K562 (cell line): ENCODE measurements at regions not wholly inside any gene's neighbourhood (a gene's known extent, or its start where the extent isn't known, plus 50 kb on each side); places are given as distances from the start of the nearest gene placed in this dataset.

Experiments
- ATAC-seq: fragments of 200-7000 bp; cut with Tn5 transposase; 3 replicates; pipeline ENCODE4 v1.9.1; 2020; ENCODE audit warnings: moderate library complexity
- BruUV-seq: library from RNA; stranded (reverse); fragments of 400-500 nt; replicated peaks from 2 replicates; lab custom pipeline; 2021; lab: Mats Ljungman, UMichigan
- CTCF ChIA-PET: fragments of 300-600 bp; formaldehyde crosslinking; extraction: SDS; loops from one replicate; lab custom pipeline; 2021; ENCODE audit warnings: low intra/inter-chr PET ratio; lab: Yijun Ruan, JAX
- POLR2A ChIA-PET: fragments of 300-600, 350-650 bp; sonication (Branson Sonifier 250); formaldehyde crosslinking; extraction: SDS; loops from one replicate; lab custom pipeline; 2021; ENCODE audit warnings: antibody characterized with exemption, inconsistent platforms; lab: Yijun Ruan, JAX
- DNase-seq, 4 experiments: peaks; one replicate each; pipeline versions ENCODE4 v3.0.0 to v3.0.0-alpha.2; 2011 to 2018; ENCODE audit warnings: low spot score in 3 of 4, mixed read lengths in 3 of 4; ENCODE audit errors: extremely low read depth in 1 of 4
- FAIRE-seq: peaks from 2 replicates; lab custom pipeline; 2011; peaks lifted over from hg19 to GRCh38; lab: Jason Lieb, UNC
- H2AFZ ChIP-seq: 2 replicates; pipeline ENCODE4 v1.6.0; 2011; ENCODE audit warnings: low read depth, low read length, control low read depth, inconsistent platforms
- H3K27ac ChIP-seq: fragments of 200-600 bp; 3 replicates; pipeline ENCODE4 v1.8.0; 2011; ENCODE audit warnings: low read depth, mild to moderate bottlenecking, control low read depth, inconsistent platforms, low read length, moderate library complexity, mixed read lengths; ENCODE audit errors: extremely low read depth
- H3K27me3 ChIP-seq, 2 experiments: fragments of 300-600 bp in 1 of 2; 2 replicates in 1 of 2; 3 replicates in 1 of 2; pipeline versions ENCODE4 v1.6.0 to v1.8.0; 2011; ENCODE audit warnings: inconsistent platforms in 2 of 2, low read length in 2 of 2, mild to moderate bottlenecking in 1 of 2, mixed read lengths in 1 of 2, moderate library complexity in 1 of 2; ENCODE audit not compliant: control insufficient read depth in 2 of 2, insufficient read depth in 2 of 2
- H3K36me3 ChIP-seq: fragments of 300-600 bp; 3 replicates; pipeline ENCODE4 v1.8.0; 2011; ENCODE audit warnings: mild to moderate bottlenecking, low read length, inconsistent platforms; ENCODE audit not compliant: control insufficient read depth, insufficient read depth
- H3K4me1 ChIP-seq, 2 experiments: fragments of 200-600 bp in 1 of 2; replicated peaks in 1 of 2; 2 replicates in 1 of 2; 3 replicates in 1 of 2; pipeline versions ENCODE4 v1.5.1 to v1.8.0; 2011; ENCODE audit warnings: inconsistent platforms in 2 of 2, low read length in 2 of 2, mild to moderate bottlenecking in 1 of 2, mixed read lengths in 1 of 2, moderate library complexity in 1 of 2; ENCODE audit not compliant: control insufficient read depth in 2 of 2, insufficient read depth in 2 of 2
- H3K4me2 ChIP-seq: 2 replicates; pipeline ENCODE4 v1.6.1; 2011; ENCODE audit warnings: low read length, control low read depth, inconsistent platforms, mixed read lengths; ENCODE audit not compliant: insufficient read depth
- H3K4me3 ChIP-seq: fragments of 200-600 bp; sonication (generic), shearing (Covaris generic); 2 replicates; pipeline ENCODE4 v1.5.1; 2016; ENCODE audit warnings: control low read depth, inconsistent platforms
- H3K79me2 ChIP-seq: fragments of 200-600 bp; 3 replicates; pipeline ENCODE4 v1.8.0; 2011; ENCODE audit warnings: low read length, inconsistent platforms; ENCODE audit not compliant: control insufficient read depth, insufficient read depth
- H3K9ac ChIP-seq, 2 experiments: 2 replicates each; pipeline versions ENCODE4 v1.6.0 to v1.6.1; 2011; ENCODE audit warnings: low read depth in 2 of 2, low read length in 2 of 2, control low read depth in 1 of 2, inconsistent platforms in 1 of 2, mild to moderate bottlenecking in 1 of 2, mixed read lengths in 1 of 2; ENCODE audit not compliant: insufficient read depth in 1 of 2
- H3K9me1 ChIP-seq: one replicate; pipeline ENCODE4 v1.6.0; 2011; ENCODE audit warnings: inconsistent platforms, mild to moderate bottlenecking, low read length, moderate library complexity; ENCODE audit not compliant: control insufficient read depth, insufficient read depth
- H3K9me3 ChIP-seq: replicated peaks from 2 replicates; pipeline ENCODE4 v1.5.1; 2011; ENCODE audit warnings: low read depth, low read length, inconsistent platforms; ENCODE audit not compliant: control insufficient read depth, insufficient read depth
- H4K20me1 ChIP-seq: replicated peaks from 2 replicates; pipeline ENCODE4 v1.6.1; 2011; ENCODE audit warnings: low read length, inconsistent platforms, mixed read lengths; ENCODE audit not compliant: control insufficient read depth, insufficient read depth
- ADNP ChIP-seq: fragments of 200-800 bp; sonication (Bioruptor generic); IDR thresholded peaks from 2 replicates; pipeline ENCODE4 v1.6.1; 2016; ENCODE audit warnings: missing genetic modification characterization, missing compliant biosample characterization
- ATF1 ChIP-seq, 2 experiments: fragments of 450-650 bp in 1 of 2; IDR thresholded peaks; 2 replicates each; pipeline ENCODE4 v1.6.1; 2016; ENCODE audit warnings: missing compliant biosample characterization in 1 of 2, missing genetic modification characterization in 1 of 2
- GABPB2 ChIP-seq: fragments of 250-450 bp; sonication (Bioruptor Pico); conservative IDR thresholded peaks from 2 replicates; pipeline ENCODE4 v1.5.1; 2021; ENCODE audit warnings: mild to moderate bottlenecking
- HDGF ChIP-seq: fragments of 450-650 bp; IDR thresholded peaks from 2 replicates; pipeline ENCODE4 v1.6.1; 2016
- ID3 ChIP-seq, 2 experiments: fragments of 250-450 bp in 1 of 2; fragments of 450-650 bp in 1 of 2; sonication (Bioruptor Pico) in 1 of 2; IDR thresholded peaks; 2 replicates each; pipeline versions ENCODE4 v1.6.1 to v1.8.0; 2016 to 2021; ENCODE audit warnings: mild to moderate bottlenecking in 2 of 2, moderate library complexity in 2 of 2, missing compliant biosample characterization in 1 of 2, missing genetic modification characterization in 1 of 2
- MAX ChIP-seq: sonication (generic); formaldehyde crosslinking; IDR thresholded peaks from 2 replicates; pipeline ENCODE4 v1.9.0; 2022; ENCODE audit warnings: mild to moderate bottlenecking, missing genetic modification reagents
- MTA2 ChIP-seq: fragments of 450-650 bp; IDR thresholded peaks from 2 replicates; pipeline ENCODE4 v1.6.1; 2016; ENCODE audit warnings: low read depth
- NFRKB ChIP-seq: fragments of 450-650 bp; IDR thresholded peaks from 2 replicates; pipeline ENCODE4 v1.6.1; 2016; ENCODE audit warnings: low read depth
- NR1H2 ChIP-seq: sonication (generic); formaldehyde crosslinking; IDR thresholded peaks from 2 replicates; pipeline ENCODE4 v1.4.0; 2020; ENCODE audit warnings: mild to moderate bottlenecking, missing genetic modification reagents
- NR2C1 ChIP-seq, 2 experiments: fragments of 450-650 bp; IDR thresholded peaks; 2 replicates each; pipeline ENCODE4 v1.6.1; 2017; ENCODE audit warnings: mild to moderate bottlenecking in 2 of 2, antibody characterized with exemption in 1 of 2, inconsistent platforms in 1 of 2, missing compliant biosample characterization in 1 of 2, missing genetic modification characterization in 1 of 2
- PCBP2 ChIP-seq: fragments of 200-400 bp; formaldehyde crosslinking; IDR thresholded peaks from 2 replicates; pipeline ENCODE4 v1.6.1; 2018; ENCODE audit warnings: low read length, low read depth, mild to moderate bottlenecking, moderate library complexity; ENCODE audit not compliant: poor library complexity, severe bottlenecking
- POLR2B ChIP-seq: fragments of 450-650 bp; IDR thresholded peaks from 2 replicates; pipeline ENCODE4 v1.6.1; 2018; ENCODE audit warnings: low read depth; ENCODE audit not compliant: partially characterized antibody
- ZFPM2 ChIP-seq: fragments of 250-450 bp; sonication (Bioruptor Pico); IDR thresholded peaks from 2 replicates; pipeline ENCODE4 v1.5.1; 2022; ENCODE audit warnings: mild to moderate bottlenecking
- ZFX ChIP-seq: sonication (generic); formaldehyde crosslinking; IDR thresholded peaks from 2 replicates; pipeline ENCODE4 v1.8.0; 2022; ENCODE audit warnings: mild to moderate bottlenecking, missing genetic modification reagents, moderate library complexity
- ZHX1 ChIP-seq: fragments of 150-350 bp; conservative IDR thresholded peaks from 2 replicates; pipeline ENCODE4 v1.6.1; 2014; ENCODE audit warnings: low read length
- ZNF197 ChIP-seq: fragments of 200-800 bp; sonication (Bioruptor generic); IDR thresholded peaks from 2 replicates; pipeline ENCODE4 v1.6.1; 2016; ENCODE audit warnings: low read depth, missing genetic modification characterization, missing compliant biosample characterization
- ZNF512 ChIP-seq: IDR thresholded peaks from 2 replicates; pipeline ENCODE4 v1.6.1; 2016; ENCODE audit warnings: missing genetic modification characterization, missing compliant biosample characterization
- ZNF764 ChIP-seq: fragments of 250-450 bp; sonication (Bioruptor Pico); IDR thresholded peaks from 2 replicates; pipeline ENCODE4 v1.4.0; 2020; ENCODE audit warnings: low read depth, mild to moderate bottlenecking, moderate library complexity
- ZNF79 ChIP-seq: fragments of 250-450 bp; sonication (Bioruptor Pico); IDR thresholded peaks from 2 replicates; pipeline ENCODE4 v1.4.0; 2020; ENCODE audit warnings: low read depth, mild to moderate bottlenecking, moderate library complexity
- WGBS: fragments of 100-300 bp; shearing (Covaris generic); methylation state at CpG from one replicate; pipeline ENCODE4 v1.1.6; 2016; ENCODE audit warnings: low coverage, mixed read lengths; ENCODE audit not compliant: insufficient coverage; ENCODE audit errors: missing lambda C conversion rate; 5-methylcytosine and 5-hydroxymethylcytosine counted together
- in situ Hi-C: fragments of 300-500 bp; cut with MboI; formaldehyde crosslinking; loops from 4 replicates; pipeline ENCODE4 v1.15.0; 2018; ENCODE audit warnings: inconsistent platforms, mixed read lengths
- intact Hi-C: fragments of 100-400 bp; cut with micrococcal nuclease; formaldehyde crosslinking; loops from 2 replicates; pipeline ENCODE4 v1.14.2; 2022

GRCh38 chr5:110224050-110224449 lies 502.4 kb downstream of the TMEM232 start:
- no peak overlapping the region for H3K27ac ChIP-seq
- H3K4me2 ChIP-seq, result no peak overlapping the region
- no peak for ATAC-seq
- no peaks in the 10 kb centered on the region for H3K9me1 ChIP-seq
- TF ChIP-seq ID3 (CRISPR knock-in tag; IDR thresholded peaks at IDR 0.05) (no peak), ID3 (tag; IDR thresholded peaks at IDR 0.05) (no peak), ZNF79 (CRISPR knock-in tag) (no peak), ZNF197 (CRISPR knock-in tag) (no peak), MTA2 (no peak), NFRKB (no peak), ZNF764 (CRISPR knock-in tag) (no peak), ZNF512 (no peak), ZHX1 (no peak), ZFX (CRISPR knock-in tag) (no peak), PCBP2 (no peak), NR2C1 (IDR thresholded peaks at IDR 0.05) (no peak), NR2C1 (tag; IDR thresholded peaks at IDR 0.05) (no peak), ZFPM2 (no peak), ADNP (no peak), HDGF (no peak), MAX (no peak), GABPB2 (CRISPR knock-in tag) (no peak), ATF1 (CRISPR knock-in tag; IDR thresholded peaks at IDR 0.05) (no peak), ATF1 (tag; IDR thresholded peaks at IDR 0.05) (no peak), POLR2B (no peak), NR1H2 (CRISPR knock-in tag) (no peak)
- TF ChIP-seq, all 486 proteins: peak for 0
- no TSS peak for BruUV-seq
- POLR2A ChIA-PET, result no interaction called here
- no peaks in the 10 kb centered on the region for H3K36me3 ChIP-seq
- intact Hi-C loops, result no loop called here
- H3K79me2 ChIP-seq, result no peaks in the 10 kb centered on the region
- H3K4me1 ChIP-seq, result no peaks in the 10 kb centered on the region
- CTCF ChIA-PET, result no interaction called here
- DNase-seq (no peak), FAIRE-seq (no peak)
- H3K4me3 ChIP-seq, result no peak overlapping the region
- no peak overlapping the region for H3K9ac ChIP-seq
- no peaks in the 10 kb centered on the region for H3K27me3 ChIP-seq
- in situ Hi-C loops, result no loop called here
- 0% methylated on average over 1 of the region's 1 CpG for WGBS
- H3K9me3 ChIP-seq, result no peaks in the 10 kb centered on the region; the same call in 1 of the 2 replicates
- no peaks in the 10 kb centered on the region for H4K20me1 ChIP-seq
- no peak overlapping the region for H2AFZ ChIP-seq
